ENCODE measurements at regions not wholly inside any gene's neighbourhood (a gene's known extent, or its start where the extent isn't known, plus 50 kb on each side); places are given as distances from the start of the nearest gene placed in this dataset.

DNA sequence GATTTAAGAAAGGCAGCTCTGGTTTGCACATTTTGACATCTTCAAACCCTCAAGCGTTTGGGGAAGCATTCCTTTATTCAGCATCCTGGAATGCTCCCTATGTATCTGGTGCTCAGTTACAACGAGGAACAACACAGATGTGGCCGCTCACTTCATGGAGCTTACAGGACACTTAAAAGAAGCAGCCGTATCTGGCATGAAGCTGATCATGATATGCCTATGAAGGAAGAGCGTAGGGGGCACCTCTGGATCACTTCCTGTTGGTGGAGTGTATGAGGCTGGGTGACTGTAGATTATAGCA, 72.3 kb upstream of the TP53I11 start:
- WGBS (ENCODE audit: low lambda C conversion rate), result 63% methylated on average over 5 of the region's 5 CpGs
- Histone ChIP-seq H3K36me3 (replicated peaks in 1 of 2; ENCODE audit: control insufficient read depth in 1 of 2, insufficient read depth in 2 of 2, low read length in 1 of 2) (no peaks in the 10 kb centered on the region), H4K20me1 (ENCODE audit: insufficient read depth) (no peaks in the 10 kb centered on the region), H3K4me3 (ENCODE audit: low read depth in 2 of 2, low read length in 1 of 2) (no peak overlapping the region), H3K79me2 (ENCODE audit: insufficient read depth) (no peaks in the 10 kb centered on the region), H3K27ac (ENCODE audit: low read depth in 2 of 2, low read length in 1 of 2) (no peak overlapping the region), H3K9ac (no peak overlapping the region), H3K4me2 (no peak overlapping the region), H3F3A (replicated peaks; ENCODE audit: insufficient read depth) (no peaks in the 10 kb centered on the region), H3K9me3 (no peaks in the 10 kb centered on the region), H3K9me2 (no peaks in the 10 kb centered on the region), H2AFZ (ENCODE audit: low read depth) (no peak overlapping the region), H3K27me3 (ENCODE audit: insufficient read depth) (peaks cover 23% of the 10 kb centered on the region; the same call in 1 of the 2 replicates), H3K4me1 (ENCODE audit: control insufficient read depth in 1 of 2, insufficient read depth in 2 of 2, low read depth in 1 of 2, low read length in 1 of 2) (peaks cover 0 to 19% of the 10 kb centered on the region in 2 experiments; a peak in 1 of 4 replicates)
- TF ChIP-seq TEAD4 (IDR thresholded peaks at IDR 0.05; ENCODE audit: borderline replicate concordance, insufficient read depth) (no peak), FOXM1 (IDR thresholded peaks at IDR 0.05; ENCODE audit: low read depth) (no peak), ELF1 (IDR thresholded peaks at IDR 0.05) (no peak), TCF12 (IDR thresholded peaks at IDR 0.05) (no peak), SIN3A (IDR thresholded peaks at IDR 0.05; ENCODE audit: borderline replicate concordance, low read depth, low read length) (no peak), MEF2A (IDR thresholded peaks at IDR 0.05; ENCODE audit: borderline replicate concordance, low read depth) (no peak), FOXJ3 (CRISPR knock-in tag; IDR thresholded peaks at IDR 0.05) (no peak), RXRA (IDR thresholded peaks at IDR 0.05; ENCODE audit: borderline replicate concordance, low read depth) (no peak), POLR2AphosphoS5 (IDR thresholded peaks at IDR 0.05; ENCODE audit: low read depth, low read length) (no peak), GABPA (IDR thresholded peaks at IDR 0.05; ENCODE audit: low read depth) (no peak), JUND (IDR thresholded peaks at IDR 0.05) (no peak), TAF1 (IDR thresholded peaks at IDR 0.05; ENCODE audit: borderline replicate concordance, low read depth, low read length) (no peak), NFIC (IDR thresholded peaks at IDR 0.05; ENCODE audit: borderline replicate concordance) (no peak), EZH2phosphoT487 (IDR thresholded peaks at IDR 0.05; ENCODE audit: borderline replicate concordance, low read depth) (no peak)
- TF ChIP-seq, protein P1, sequence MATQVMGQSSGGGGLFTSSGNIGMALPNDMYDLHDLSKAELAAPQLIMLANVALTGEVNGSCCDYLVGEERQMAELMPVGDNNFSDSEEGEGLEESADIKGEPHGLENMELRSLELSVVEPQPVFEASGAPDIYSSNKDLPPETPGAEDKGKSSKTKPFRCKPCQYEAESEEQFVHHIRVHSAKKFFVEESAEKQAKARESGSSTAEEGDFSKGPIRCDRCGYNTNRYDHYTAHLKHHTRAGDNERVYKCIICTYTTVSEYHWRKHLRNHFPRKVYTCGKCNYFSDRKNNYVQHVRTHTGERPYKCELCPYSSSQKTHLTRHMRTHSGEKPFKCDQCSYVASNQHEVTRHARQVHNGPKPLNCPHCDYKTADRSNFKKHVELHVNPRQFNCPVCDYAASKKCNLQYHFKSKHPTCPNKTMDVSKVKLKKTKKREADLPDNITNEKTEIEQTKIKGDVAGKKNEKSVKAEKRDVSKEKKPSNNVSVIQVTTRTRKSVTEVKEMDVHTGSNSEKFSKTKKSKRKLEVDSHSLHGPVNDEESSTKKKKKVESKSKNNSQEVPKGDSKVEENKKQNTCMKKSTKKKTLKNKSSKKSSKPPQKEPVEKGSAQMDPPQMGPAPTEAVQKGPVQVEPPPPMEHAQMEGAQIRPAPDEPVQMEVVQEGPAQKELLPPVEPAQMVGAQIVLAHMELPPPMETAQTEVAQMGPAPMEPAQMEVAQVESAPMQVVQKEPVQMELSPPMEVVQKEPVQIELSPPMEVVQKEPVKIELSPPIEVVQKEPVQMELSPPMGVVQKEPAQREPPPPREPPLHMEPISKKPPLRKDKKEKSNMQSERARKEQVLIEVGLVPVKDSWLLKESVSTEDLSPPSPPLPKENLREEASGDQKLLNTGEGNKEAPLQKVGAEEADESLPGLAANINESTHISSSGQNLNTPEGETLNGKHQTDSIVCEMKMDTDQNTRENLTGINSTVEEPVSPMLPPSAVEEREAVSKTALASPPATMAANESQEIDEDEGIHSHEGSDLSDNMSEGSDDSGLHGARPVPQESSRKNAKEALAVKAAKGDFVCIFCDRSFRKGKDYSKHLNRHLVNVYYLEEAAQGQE (IDR thresholded peaks at IDR 0.05; ENCODE audit: low read depth, low read length), result no peak
- TF ChIP-seq, protein P2, sequence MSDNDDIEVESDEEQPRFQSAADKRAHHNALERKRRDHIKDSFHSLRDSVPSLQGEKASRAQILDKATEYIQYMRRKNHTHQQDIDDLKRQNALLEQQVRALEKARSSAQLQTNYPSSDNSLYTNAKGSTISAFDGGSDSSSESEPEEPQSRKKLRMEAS (IDR thresholded peaks at IDR 0.05; ENCODE audit: low read depth), result no peak
- TF ChIP-seq, protein P3, sequence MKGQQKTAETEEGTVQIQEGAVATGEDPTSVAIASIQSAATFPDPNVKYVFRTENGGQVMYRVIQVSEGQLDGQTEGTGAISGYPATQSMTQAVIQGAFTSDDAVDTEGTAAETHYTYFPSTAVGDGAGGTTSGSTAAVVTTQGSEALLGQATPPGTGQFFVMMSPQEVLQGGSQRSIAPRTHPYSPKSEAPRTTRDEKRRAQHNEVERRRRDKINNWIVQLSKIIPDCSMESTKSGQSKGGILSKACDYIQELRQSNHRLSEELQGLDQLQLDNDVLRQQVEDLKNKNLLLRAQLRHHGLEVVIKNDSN (IDR thresholded peaks at IDR 0.05; ENCODE audit: borderline replicate concordance, low read depth), result no peak
- ChIA-PET CTCF (interaction anchor here (1.1 to 2.3 kb wide), 5 partner anchors 29 to 97 kb away, joined by 3 to 9 read pairs (median 4); no protein-coding TSS in a partner anchor), POLR2A (no interaction called here)
- DNase-seq, result no peak

Measured in SK-N-SH (cell line).